ENCODE measurements at regions not wholly inside any gene's neighbourhood (a gene's known extent, or its start where the extent isn't known, plus 50 kb on each side); places are given as distances from the start of the nearest gene placed in this dataset.

- no peak for TF ChIP-seq GATA3 (IDR thresholded peaks at IDR 0.05; ENCODE audit: low read depth, low read length)
- no peak for TF ChIP-seq GATA2 (IDR thresholded peaks at IDR 0.05; ENCODE audit: low read depth, low read length)
These were observed 287.0 kb upstream of the TMC3 start for GRCh38 chr15:81660976-81661375.

DNA sequence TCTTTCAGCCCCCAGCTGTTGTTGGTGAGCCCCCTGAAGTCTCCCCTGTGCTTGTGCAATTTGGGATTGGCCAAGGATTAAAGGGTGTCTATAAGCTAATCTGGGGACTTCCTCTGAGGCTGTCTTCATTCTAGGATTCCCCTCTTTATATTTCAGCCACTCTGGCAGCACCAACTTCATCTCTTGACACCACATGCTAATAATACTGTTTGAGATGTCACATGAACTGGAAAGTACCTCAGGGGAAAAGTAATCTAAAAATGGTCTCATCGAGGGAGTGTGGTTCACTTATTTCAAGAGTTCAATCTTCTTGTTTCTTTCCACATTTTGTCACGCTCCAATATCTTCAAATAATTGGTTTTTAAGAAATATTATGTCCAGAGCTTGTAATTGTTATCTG, 279.2 kb upstream of the TMC3 start:
- no peak for TF ChIP-seq GATA2 (IDR thresholded peaks at IDR 0.05; ENCODE audit: low read depth, low read length)
- TF ChIP-seq GATA3 (IDR thresholded peaks at IDR 0.05; ENCODE audit: low read depth, low read length) = no peak

GRCh38 chr15:81645470-81645869, 271.5 kb upstream of the TMC3 start:
- no peak for TF ChIP-seq GATA2 (IDR thresholded peaks at IDR 0.05; ENCODE audit: low read depth, low read length)
- TF ChIP-seq GATA3 (IDR thresholded peaks at IDR 0.05; ENCODE audit: low read depth, low read length) = no peak

- no peak for TF ChIP-seq GATA2 (IDR thresholded peaks at IDR 0.05; ENCODE audit: low read depth, low read length)
- no peak for TF ChIP-seq GATA3 (IDR thresholded peaks at IDR 0.05; ENCODE audit: low read depth, low read length)
These were observed 269.8 kb upstream of the TMC3 start for GRCh38 chr15:81643771-81644170.

DNA sequence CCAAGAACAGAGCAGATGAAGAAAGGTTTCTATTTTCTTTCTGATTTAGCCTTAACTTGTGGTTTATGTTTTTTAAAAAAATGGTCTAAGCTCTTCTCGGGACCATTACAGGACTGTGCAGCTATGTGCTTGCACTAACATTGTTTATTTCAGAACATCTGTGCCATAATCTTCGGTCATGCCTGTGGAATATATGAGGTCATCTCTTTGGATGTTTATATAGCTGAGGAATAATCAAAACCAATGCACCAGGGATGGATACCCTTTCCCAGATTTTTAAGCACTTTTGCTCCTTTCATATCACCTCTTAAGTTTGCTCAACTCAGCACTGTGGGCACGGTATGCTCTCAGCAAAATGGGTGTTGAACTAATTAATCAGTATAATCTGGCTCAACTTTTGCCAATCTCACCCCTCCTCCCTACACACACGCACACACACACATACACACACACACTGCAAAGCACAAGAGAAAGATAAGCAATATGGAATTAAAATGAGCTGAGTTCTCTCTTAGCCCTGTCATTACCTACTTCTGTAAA, 268.5 kb upstream of the TMC3 start:
- no peak for TF ChIP-seq GATA3 (IDR thresholded peaks at IDR 0.05; ENCODE audit: low read depth, low read length)
- no peak for TF ChIP-seq GATA2 (IDR thresholded peaks at IDR 0.05; ENCODE audit: low read depth, low read length)

DNA sequence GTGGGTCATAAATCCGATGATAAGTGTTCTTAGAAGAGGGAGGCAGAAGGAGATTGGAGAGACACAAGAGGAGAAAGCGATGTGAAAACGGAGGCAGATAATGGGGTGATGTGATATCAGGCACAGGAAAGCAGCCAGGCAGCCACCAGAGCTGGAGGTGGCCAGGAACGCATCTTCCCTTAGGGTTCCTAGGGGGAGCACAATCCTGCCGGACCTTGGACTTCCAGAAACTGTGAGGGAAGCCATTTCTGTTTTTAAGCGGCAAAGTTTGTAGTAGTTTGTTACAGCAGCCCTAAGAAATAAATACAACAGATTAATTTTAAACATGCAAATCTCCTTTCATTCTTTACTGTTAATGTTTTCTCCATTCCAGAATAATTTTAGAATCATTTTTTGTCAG, 259.9 kb upstream of the TMC3 start:
- TF ChIP-seq GATA2 (IDR thresholded peaks at IDR 0.05; ENCODE audit: low read depth, low read length) = no peak
- TF ChIP-seq GATA3 (IDR thresholded peaks at IDR 0.05; ENCODE audit: low read depth, low read length) = no peak

DNA sequence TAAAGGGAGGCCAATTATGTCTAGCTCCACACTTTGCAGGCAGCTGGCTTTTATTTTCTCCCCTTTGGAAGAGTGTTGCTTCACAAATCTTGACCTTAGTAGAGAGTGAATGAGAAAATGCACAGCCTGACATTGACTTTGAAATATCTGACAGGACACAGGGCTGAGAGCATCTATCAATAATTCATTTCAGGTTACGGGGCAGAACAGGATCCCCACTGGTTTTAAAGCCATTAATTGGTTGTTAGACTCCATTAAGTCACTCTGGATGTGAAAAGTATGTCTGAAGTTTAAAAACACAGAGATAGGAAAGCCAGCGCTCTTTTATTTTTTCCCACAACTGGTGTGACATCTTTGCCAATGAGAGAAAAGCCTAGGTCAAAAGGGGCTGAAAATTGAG, 251.9 kb upstream of the TMC3 start:
- TF ChIP-seq GATA2 (IDR thresholded peaks at IDR 0.05; ENCODE audit: low read depth, low read length) (no peak), GATA3 (IDR thresholded peaks at IDR 0.05; ENCODE audit: low read depth, low read length) (no peak)

DNA sequence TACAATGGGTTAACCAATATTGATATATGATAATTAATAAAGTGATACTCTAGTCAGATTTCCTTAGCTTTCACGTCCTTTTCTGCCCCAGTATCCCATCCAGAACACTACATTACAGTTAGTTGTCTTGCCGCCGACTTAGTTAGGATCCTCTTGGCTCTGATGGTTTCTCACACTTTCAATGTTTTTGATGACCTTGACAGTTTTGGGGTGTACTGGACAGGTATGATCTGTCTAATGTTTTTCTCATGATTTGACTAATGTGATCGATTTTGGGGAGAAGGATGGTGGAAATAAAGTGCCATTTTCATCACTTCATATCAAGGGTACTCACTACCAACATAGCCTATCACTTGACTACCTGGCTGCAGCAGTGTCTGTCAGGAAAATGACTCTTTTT, 245.0 kb upstream of the TMC3 start:
- TF ChIP-seq GATA2 (IDR thresholded peaks at IDR 0.05; ENCODE audit: low read depth, low read length) = no peak
- TF ChIP-seq GATA3 (IDR thresholded peaks at IDR 0.05; ENCODE audit: low read depth, low read length) = no peak

DNA sequence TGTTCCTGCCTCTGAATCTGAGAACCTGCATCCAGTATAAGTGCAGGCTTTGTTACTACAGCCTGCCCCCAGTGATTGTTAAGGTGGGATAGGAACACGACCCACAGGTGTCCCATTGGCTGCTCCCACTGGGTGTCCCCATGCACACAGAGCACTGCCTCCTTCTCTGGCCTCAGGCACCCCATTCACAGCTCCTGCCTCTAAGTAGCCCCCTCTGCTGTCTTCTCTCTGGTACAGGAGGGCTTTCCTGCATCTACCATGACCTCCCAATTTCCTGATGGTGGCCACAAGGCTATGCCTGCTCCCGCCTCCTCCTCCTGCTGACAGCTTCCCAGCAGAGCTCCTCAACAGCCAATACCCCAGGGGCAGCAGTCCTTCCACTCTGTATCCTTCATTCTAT, 238.6 kb upstream of the TMC3 start:
- no peak for TF ChIP-seq GATA2 (IDR thresholded peaks at IDR 0.05; ENCODE audit: low read depth, low read length)
- TF ChIP-seq GATA3 (IDR thresholded peaks at IDR 0.05; ENCODE audit: low read depth, low read length) = no peak

DNA sequence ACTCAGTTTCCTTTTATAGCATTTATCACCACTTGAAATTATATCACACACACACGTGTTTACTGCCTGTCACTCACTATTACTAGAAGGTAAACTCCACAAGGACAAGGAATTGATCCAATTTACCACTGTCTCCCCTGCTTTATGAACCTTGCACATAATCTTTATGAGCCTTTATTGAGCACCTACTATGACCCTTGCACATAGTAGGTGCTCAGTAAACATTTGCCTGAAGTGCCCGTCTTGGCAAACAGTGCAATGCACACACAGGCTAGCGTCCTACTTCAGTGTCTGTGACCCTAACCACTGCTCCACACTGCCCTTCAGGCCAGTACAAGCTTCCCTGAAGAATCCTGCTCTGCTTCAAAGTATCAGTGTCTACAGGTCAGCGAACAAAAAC, 237.7 kb upstream of the TMC3 start:
- TF ChIP-seq GATA3 (IDR thresholded peaks at IDR 0.05; ENCODE audit: low read depth, low read length) = no peak
- TF ChIP-seq GATA2 (IDR thresholded peaks at IDR 0.05; ENCODE audit: low read depth, low read length) = no peak

DNA sequence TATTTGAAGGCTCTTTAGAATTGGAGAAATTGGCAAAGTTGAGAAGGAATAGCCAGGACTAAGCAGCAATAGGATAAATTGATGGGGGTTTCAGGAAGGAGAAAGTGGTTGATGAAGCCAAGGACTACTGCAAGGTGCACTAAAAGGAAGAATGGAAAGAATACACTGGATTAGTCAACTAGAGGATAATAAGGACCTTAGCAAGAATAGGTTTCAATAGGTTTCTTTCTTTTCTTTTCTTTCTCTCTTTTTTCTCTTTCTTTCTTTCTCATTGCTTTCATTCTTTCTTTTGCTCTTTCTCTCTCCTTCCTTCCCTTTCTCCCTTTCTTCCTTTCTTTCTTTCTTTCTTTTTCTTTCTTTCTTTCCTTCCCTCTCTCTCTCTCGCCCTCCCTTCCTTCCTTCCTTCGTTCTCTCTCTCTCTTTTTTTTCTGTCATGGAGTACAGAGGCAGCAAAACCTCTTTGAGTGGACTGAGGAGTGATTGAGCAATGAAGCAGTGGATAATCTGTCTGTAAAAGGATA, 234.4 kb upstream of the TMC3 start:
- TF ChIP-seq GATA3 (IDR thresholded peaks at IDR 0.05; ENCODE audit: low read depth, low read length) = no peak

- TF ChIP-seq GATA3 (IDR thresholded peaks at IDR 0.05; ENCODE audit: low read depth, low read length) (no peak), GATA2 (IDR thresholded peaks at IDR 0.05; ENCODE audit: low read depth, low read length) (no peak)
These were observed 230.7 kb upstream of the TMC3 start for GRCh38 chr15:81604713-81605112.

DNA sequence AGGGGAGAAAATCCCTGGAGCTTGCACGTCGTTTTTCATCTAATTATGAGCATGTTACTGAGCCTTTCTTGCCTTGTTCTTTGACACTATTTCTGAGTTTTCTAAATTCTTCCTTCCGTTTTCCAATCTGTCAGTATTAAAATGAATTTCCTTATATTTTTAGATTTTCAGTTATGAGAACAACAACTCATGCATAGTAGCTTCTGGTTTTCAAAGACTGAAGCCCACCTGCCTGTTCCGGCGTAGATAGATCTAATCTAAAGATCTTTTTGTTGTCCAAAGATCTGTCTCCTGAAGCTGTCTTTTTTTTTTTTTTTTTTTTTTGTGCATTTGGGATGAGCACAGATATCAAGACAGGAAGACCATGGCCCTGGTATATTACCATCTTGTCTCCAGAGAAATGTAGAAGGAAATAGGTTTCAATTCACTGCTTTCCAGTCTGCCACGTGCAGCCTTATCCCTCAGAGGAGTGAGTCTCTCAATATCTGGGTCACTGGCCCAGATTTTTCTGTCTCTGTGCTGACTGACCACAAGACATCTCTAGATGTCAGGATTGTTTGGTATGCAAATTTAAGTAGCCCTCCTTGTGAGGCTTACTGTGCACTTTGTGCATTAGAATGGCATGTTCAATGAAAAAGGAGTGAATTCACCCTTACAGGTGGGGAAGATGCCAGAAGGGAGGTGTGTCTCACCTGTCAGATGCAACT, 222.3 kb upstream of the TMC3 start:
- TF ChIP-seq GATA3 (IDR thresholded peaks at IDR 0.05; ENCODE audit: low read depth, low read length) (no peak), GATA2 (IDR thresholded peaks at IDR 0.05; ENCODE audit: low read depth, low read length) (no peak)

GRCh38 chr15:81595752-81596151, 221.7 kb upstream of the TMC3 start:
- TF ChIP-seq GATA3 (IDR thresholded peaks at IDR 0.05; ENCODE audit: low read depth, low read length) = no peak
- no peak for TF ChIP-seq GATA2 (IDR thresholded peaks at IDR 0.05; ENCODE audit: low read depth, low read length)

- no peak for TF ChIP-seq GATA3 (IDR thresholded peaks at IDR 0.05; ENCODE audit: low read depth, low read length)
- no peak for TF ChIP-seq GATA2 (IDR thresholded peaks at IDR 0.05; ENCODE audit: low read depth, low read length)
These were observed 215.7 kb upstream of the TMC3 start for GRCh38 chr15:81589671-81590070.

Data from SH-SY5Y (cell line).